K562 (cell line): ENCODE measurements at regions not wholly inside any gene's neighbourhood (a gene's known extent, or its start where the extent isn't known, plus 50 kb on each side); places are given as distances from the start of the nearest gene placed in this dataset.

Experiments
- ATAC-seq: fragments of 200-7000 bp; cut with Tn5 transposase; 3 replicates; pipeline ENCODE4 v1.9.1; 2020; ENCODE audit warnings: moderate library complexity
- BruUV-seq: library from RNA; stranded (reverse); fragments of 400-500 nt; replicated peaks from 2 replicates; lab custom pipeline; 2021; lab: Mats Ljungman, UMichigan
- CTCF ChIA-PET: fragments of 300-600 bp; formaldehyde crosslinking; extraction: SDS; loops from one replicate; lab custom pipeline; 2021; ENCODE audit warnings: low intra/inter-chr PET ratio; lab: Yijun Ruan, JAX
- POLR2A ChIA-PET: fragments of 300-600, 350-650 bp; sonication (Branson Sonifier 250); formaldehyde crosslinking; extraction: SDS; loops from one replicate; lab custom pipeline; 2021; ENCODE audit warnings: antibody characterized with exemption, inconsistent platforms; lab: Yijun Ruan, JAX
- DNase-seq, 4 experiments: peaks; one replicate each; pipeline versions ENCODE4 v3.0.0 to v3.0.0-alpha.2; 2011 to 2018; ENCODE audit warnings: low spot score in 3 of 4, mixed read lengths in 3 of 4; ENCODE audit errors: extremely low read depth in 1 of 4
- FAIRE-seq: peaks from 2 replicates; lab custom pipeline; 2011; peaks lifted over from hg19 to GRCh38; lab: Jason Lieb, UNC
- H2AFZ ChIP-seq: 2 replicates; pipeline ENCODE4 v1.6.0; 2011; ENCODE audit warnings: low read depth, low read length, control low read depth, inconsistent platforms
- H3K27ac ChIP-seq: fragments of 200-600 bp; 3 replicates; pipeline ENCODE4 v1.8.0; 2011; ENCODE audit warnings: low read depth, mild to moderate bottlenecking, control low read depth, inconsistent platforms, low read length, moderate library complexity, mixed read lengths; ENCODE audit errors: extremely low read depth
- H3K27me3 ChIP-seq, 2 experiments: fragments of 300-600 bp in 1 of 2; 2 replicates in 1 of 2; 3 replicates in 1 of 2; pipeline versions ENCODE4 v1.6.0 to v1.8.0; 2011; ENCODE audit warnings: inconsistent platforms in 2 of 2, low read length in 2 of 2, mild to moderate bottlenecking in 1 of 2, mixed read lengths in 1 of 2, moderate library complexity in 1 of 2; ENCODE audit not compliant: control insufficient read depth in 2 of 2, insufficient read depth in 2 of 2
- H3K36me3 ChIP-seq: fragments of 300-600 bp; 3 replicates; pipeline ENCODE4 v1.8.0; 2011; ENCODE audit warnings: mild to moderate bottlenecking, low read length, inconsistent platforms; ENCODE audit not compliant: control insufficient read depth, insufficient read depth
- H3K4me1 ChIP-seq, 2 experiments: fragments of 200-600 bp in 1 of 2; replicated peaks in 1 of 2; 2 replicates in 1 of 2; 3 replicates in 1 of 2; pipeline versions ENCODE4 v1.5.1 to v1.8.0; 2011; ENCODE audit warnings: inconsistent platforms in 2 of 2, low read length in 2 of 2, mild to moderate bottlenecking in 1 of 2, mixed read lengths in 1 of 2, moderate library complexity in 1 of 2; ENCODE audit not compliant: control insufficient read depth in 2 of 2, insufficient read depth in 2 of 2
- H3K4me2 ChIP-seq: 2 replicates; pipeline ENCODE4 v1.6.1; 2011; ENCODE audit warnings: low read length, control low read depth, inconsistent platforms, mixed read lengths; ENCODE audit not compliant: insufficient read depth
- H3K4me3 ChIP-seq: fragments of 200-600 bp; sonication (generic), shearing (Covaris generic); 2 replicates; pipeline ENCODE4 v1.5.1; 2016; ENCODE audit warnings: control low read depth, inconsistent platforms
- H3K79me2 ChIP-seq: fragments of 200-600 bp; 3 replicates; pipeline ENCODE4 v1.8.0; 2011; ENCODE audit warnings: low read length, inconsistent platforms; ENCODE audit not compliant: control insufficient read depth, insufficient read depth
- H3K9ac ChIP-seq, 2 experiments: 2 replicates each; pipeline versions ENCODE4 v1.6.0 to v1.6.1; 2011; ENCODE audit warnings: low read depth in 2 of 2, low read length in 2 of 2, control low read depth in 1 of 2, inconsistent platforms in 1 of 2, mild to moderate bottlenecking in 1 of 2, mixed read lengths in 1 of 2; ENCODE audit not compliant: insufficient read depth in 1 of 2
- H3K9me1 ChIP-seq: one replicate; pipeline ENCODE4 v1.6.0; 2011; ENCODE audit warnings: inconsistent platforms, mild to moderate bottlenecking, low read length, moderate library complexity; ENCODE audit not compliant: control insufficient read depth, insufficient read depth
- H3K9me3 ChIP-seq: replicated peaks from 2 replicates; pipeline ENCODE4 v1.5.1; 2011; ENCODE audit warnings: low read depth, low read length, inconsistent platforms; ENCODE audit not compliant: control insufficient read depth, insufficient read depth
- H4K20me1 ChIP-seq: replicated peaks from 2 replicates; pipeline ENCODE4 v1.6.1; 2011; ENCODE audit warnings: low read length, inconsistent platforms, mixed read lengths; ENCODE audit not compliant: control insufficient read depth, insufficient read depth
- GATAD2B ChIP-seq: fragments of 450-650 bp; IDR thresholded peaks from 2 replicates; pipeline ENCODE4 v1.6.1; 2017; ENCODE audit warnings: mild to moderate bottlenecking, borderline replicate concordance
- HLTF ChIP-seq: fragments of 450-650 bp; IDR thresholded peaks from 2 replicates; pipeline ENCODE4 v1.6.1; 2016
- HMG20A ChIP-seq: fragments of 450-650 bp; formaldehyde crosslinking; conservative IDR thresholded peaks from 2 replicates; pipeline ENCODE4 v1.4.0; 2020; ENCODE audit warnings: mild to moderate bottlenecking, mixed read lengths
- HSF4 ChIP-seq: fragments of 250-450 bp; sonication (Bioruptor Pico); IDR thresholded peaks from 2 replicates; pipeline ENCODE4 v2.1.2; 2022; ENCODE audit warnings: mild to moderate bottlenecking, moderate library complexity, borderline replicate concordance
- ILK ChIP-seq: fragments of 450-650 bp; IDR thresholded peaks from 2 replicates; pipeline ENCODE4 v1.6.1; 2016; ENCODE audit warnings: missing genetic modification characterization, low read depth, mild to moderate bottlenecking, missing compliant biosample characterization, moderate library complexity, borderline replicate concordance
- PREB ChIP-seq: sonication (generic); formaldehyde crosslinking; IDR thresholded peaks from 2 replicates; pipeline ENCODE4 v1.8.1; 2023; ENCODE audit warnings: mild to moderate bottlenecking, missing genetic modification reagents
- RBBP5 ChIP-seq: fragments of 200-600 bp; sonication (generic); IDR thresholded peaks from 2 replicates; pipeline ENCODE4 v1.6.1; 2012; ENCODE audit warnings: borderline replicate concordance, mild to moderate bottlenecking, low read length, control low read depth, inconsistent platforms; ENCODE audit not compliant: insufficient read depth, poor library complexity, severe bottlenecking
- TAF7 ChIP-seq: fragments of 450-650 bp; IDR thresholded peaks from 2 replicates; pipeline ENCODE4 v1.6.1; 2016; ENCODE audit warnings: missing genetic modification characterization, missing compliant biosample characterization
- XRCC4 ChIP-seq: IDR thresholded peaks from one replicate; pipeline ENCODE4 v1.6.1; 2011; ENCODE audit not compliant: insufficient read depth, insufficient read length; ENCODE audit errors: extremely low read depth
- ZNF354B ChIP-seq: fragments of 250-450 bp; sonication (Bioruptor Pico); IDR thresholded peaks from 2 replicates; pipeline ENCODE4 v1.4.0; 2020
- ZNF695 ChIP-seq: fragments of 450-650 bp; formaldehyde crosslinking; IDR thresholded peaks from 2 replicates; pipeline ENCODE4 v1.4.0; 2020; ENCODE audit warnings: mild to moderate bottlenecking, moderate library complexity
- ZNF766 ChIP-seq: fragments of 200-800 bp; sonication (Bioruptor generic); conservative IDR thresholded peaks from 2 replicates; pipeline ENCODE4 v1.6.1; 2016; ENCODE audit warnings: missing genetic modification characterization, missing compliant biosample characterization
- WGBS: fragments of 100-300 bp; shearing (Covaris generic); methylation state at CpG from one replicate; pipeline ENCODE4 v1.1.6; 2016; ENCODE audit warnings: low coverage, mixed read lengths; ENCODE audit not compliant: insufficient coverage; ENCODE audit errors: missing lambda C conversion rate; 5-methylcytosine and 5-hydroxymethylcytosine counted together
- in situ Hi-C: fragments of 300-500 bp; cut with MboI; formaldehyde crosslinking; loops from 4 replicates; pipeline ENCODE4 v1.15.0; 2018; ENCODE audit warnings: inconsistent platforms, mixed read lengths
- intact Hi-C: fragments of 100-400 bp; cut with micrococcal nuclease; formaldehyde crosslinking; loops from 2 replicates; pipeline ENCODE4 v1.14.2; 2022
- TF ChIP-seq, protein P1 (sequence below): sonication (generic); formaldehyde crosslinking; IDR thresholded peaks from 2 replicates; pipeline ENCODE4 v1.8.0; 2022; ENCODE audit warnings: mild to moderate bottlenecking, missing genetic modification reagents, borderline replicate concordance

- H4K20me1 ChIP-seq = no peaks in the 10 kb centered on the region; the same call in 1 of the 2 replicates
- no peak for ATAC-seq
- H3K36me3 ChIP-seq = no peaks in the 10 kb centered on the region
- POLR2A ChIA-PET = interaction anchor here (0.6 kb wide), 1 partner anchor 238 kb away, joined by 3 read pairs; no protein-coding TSS in a partner anchor
- in situ Hi-C loops = no loop called here
- H2AFZ ChIP-seq = no peak overlapping the region
- TF ChIP-seq ZNF695 (no peak), HMG20A (CRISPR knock-in tag) (no peak)
- TF ChIP-seq, all 486 proteins: peak for 0
- H3K9me1 ChIP-seq = no peaks in the 10 kb centered on the region
- CTCF ChIA-PET = no interaction called here
- FAIRE-seq = no peak
- H3K4me2 ChIP-seq = no peak overlapping the region
- H3K4me3 ChIP-seq = no peak overlapping the region
- no peaks in the 10 kb centered on the region for H3K79me2 ChIP-seq
- H3K9ac ChIP-seq = no peak overlapping the region
- DNase-seq = no peak
- H3K27me3 ChIP-seq = peaks cover 26 to 47% of the 10 kb centered on the region in 2 experiments
- H3K27ac ChIP-seq = no peak overlapping the region
- no peaks in the 10 kb centered on the region for H3K9me3 ChIP-seq
- BruUV-seq = no TSS peak
- WGBS = 3% methylated on average over 6 of the region's 6 CpGs
- H3K4me1 ChIP-seq = peaks cover 0 to 10% of the 10 kb centered on the region in 2 experiments; a peak in 2 of 5 replicates
- intact Hi-C loops = no loop called here
These were observed 59.9 kb upstream of the SNTG2 start for GRCh38 chr2:890791-891190.

DNA sequence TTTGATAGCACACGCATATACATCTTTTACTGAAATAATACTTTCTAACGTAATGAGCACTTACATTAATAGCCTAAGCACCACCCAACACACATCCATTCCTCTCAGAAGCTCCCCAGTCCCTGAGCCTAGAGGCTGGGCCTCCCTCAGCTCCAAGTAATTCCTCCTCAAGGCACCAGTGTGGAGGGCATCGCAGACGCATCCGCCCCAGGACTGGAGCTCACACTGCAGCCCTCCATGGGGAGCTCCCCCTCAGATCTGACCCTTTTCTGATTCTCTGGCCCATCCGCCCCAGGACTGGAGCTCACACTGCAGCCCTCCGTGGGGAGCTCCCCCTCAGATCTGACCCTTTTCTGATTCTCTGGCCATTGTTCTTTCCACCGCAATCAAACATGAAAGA lies 60.4 kb upstream of the SNTG2 start:
- BruUV-seq = no TSS peak
- no peak overlapping the region for H3K4me3 ChIP-seq
- intact Hi-C loops = no loop called here
- H3K9me1 ChIP-seq = no peaks in the 10 kb centered on the region
- CTCF ChIA-PET = no interaction called here
- in situ Hi-C loops = no loop called here
- H3K4me2 ChIP-seq = no peak overlapping the region
- no peaks in the 10 kb centered on the region for H3K79me2 ChIP-seq
- peaks cover 26 to 49% of the 10 kb centered on the region in 2 experiments for H3K27me3 ChIP-seq
- no peak for FAIRE-seq
- no peak for DNase-seq
- no peak overlapping the region for H2AFZ ChIP-seq
- no peaks in the 10 kb centered on the region for H3K9me3 ChIP-seq
- no peak for TF ChIP-seq TAF7 (tag)
- TF ChIP-seq XRCC4 = no peak
- TF ChIP-seq HSF4 (CRISPR knock-in tag) = no peak
- TF ChIP-seq RBBP5 = no peak
- TF ChIP-seq ILK (tag) = no peak
- TF ChIP-seq PREB (CRISPR knock-in tag) = no peak
- no peak for TF ChIP-seq ZNF354B
- no peak for TF ChIP-seq ZNF766 (CRISPR knock-in tag)
- TF ChIP-seq, protein P1, sequence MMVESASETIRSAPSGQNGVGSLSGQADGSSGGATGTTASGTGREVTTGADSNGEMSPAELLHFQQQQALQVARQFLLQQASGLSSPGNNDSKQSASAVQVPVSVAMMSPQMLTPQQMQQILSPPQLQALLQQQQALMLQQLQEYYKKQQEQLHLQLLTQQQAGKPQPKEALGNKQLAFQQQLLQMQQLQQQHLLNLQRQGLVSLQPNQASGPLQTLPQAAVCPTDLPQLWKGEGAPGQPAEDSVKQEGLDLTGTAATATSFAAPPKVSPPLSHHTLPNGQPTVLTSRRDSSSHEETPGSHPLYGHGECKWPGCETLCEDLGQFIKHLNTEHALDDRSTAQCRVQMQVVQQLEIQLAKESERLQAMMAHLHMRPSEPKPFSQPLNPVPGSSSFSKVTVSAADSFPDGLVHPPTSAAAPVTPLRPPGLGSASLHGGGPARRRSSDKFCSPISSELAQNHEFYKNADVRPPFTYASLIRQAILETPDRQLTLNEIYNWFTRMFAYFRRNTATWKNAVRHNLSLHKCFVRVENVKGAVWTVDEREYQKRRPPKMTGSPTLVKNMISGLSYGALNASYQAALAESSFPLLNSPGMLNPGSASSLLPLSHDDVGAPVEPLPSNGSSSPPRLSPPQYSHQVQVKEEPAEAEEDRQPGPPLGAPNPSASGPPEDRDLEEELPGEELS (CRISPR knock-in tag) = no peak
- no peak for TF ChIP-seq GATAD2B
- no peak for TF ChIP-seq HLTF
- TF ChIP-seq, all 486 proteins: peak for 0
- POLR2A ChIA-PET = no interaction called here
- Histone ChIP-seq H3K36me3 (no peaks in the 10 kb centered on the region), H4K20me1 (no peaks in the 10 kb centered on the region; the same call in 1 of the 2 replicates), H3K9ac (no peak overlapping the region), H3K27ac (no peak overlapping the region), H3K4me1 (peaks cover 0 to 10% of the 10 kb centered on the region in 2 experiments; a peak in 2 of 5 replicates)
- 0% methylated on average over 8 of the region's 8 CpGs for WGBS
- no peak for ATAC-seq
